ENCODE measurements at regions not wholly inside any gene's neighbourhood (a gene's known extent, or its start where the extent isn't known, plus 50 kb on each side); places are given as distances from the start of the nearest gene placed in this dataset.

DNA sequence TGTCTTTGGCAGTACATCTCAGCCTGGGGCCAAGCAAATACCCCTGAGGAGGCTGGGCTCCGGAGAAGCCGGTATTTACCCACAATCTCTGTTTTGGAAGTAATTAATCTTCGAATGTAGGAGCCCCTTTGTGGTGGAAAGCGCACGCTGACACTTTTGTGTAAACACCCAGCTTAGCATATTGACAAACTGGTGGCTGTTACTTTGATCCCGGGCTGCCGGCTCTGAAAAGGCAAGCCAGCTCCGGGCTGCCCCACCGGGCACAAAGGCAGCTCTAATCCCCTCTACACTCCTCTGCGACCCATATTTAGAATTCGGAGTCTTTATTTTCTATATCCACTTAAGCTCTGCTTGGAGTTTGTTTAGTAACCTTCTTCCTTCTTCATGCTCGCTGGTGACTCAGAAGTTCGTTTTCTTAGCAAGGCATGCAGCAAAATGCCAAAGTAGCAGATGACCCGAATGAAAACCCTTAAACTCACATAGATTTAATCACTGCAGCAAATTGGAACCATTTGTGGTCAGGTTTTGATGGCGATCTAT lies 144.0 kb upstream of the IRX3 start:
- Histone ChIP-seq H3K27ac (ENCODE audit: low read depth, low read length) (no peak overlapping the region), H4K12ac (ENCODE audit: low read depth, low read length) (no peak overlapping the region), H3K27me3 (ENCODE audit: insufficient read depth, low read length) (no peaks in the 10 kb centered on the region), H3K9ac (ENCODE audit: low read length) (no peak overlapping the region), H4K8ac (ENCODE audit: low read depth, low read length) (no peak overlapping the region), H3K79me2 (ENCODE audit: control insufficient read depth, insufficient read depth, low read length, poor library complexity) (no peaks in the 10 kb centered on the region), H3K23ac (ENCODE audit: low read length) (no peak overlapping the region), H2AK5ac (ENCODE audit: low read length) (no peak overlapping the region), H2AFZ (ENCODE audit: insufficient read depth, low read length, poor library complexity) (no peak overlapping the region), H3K18ac (ENCODE audit: low read length) (no peak overlapping the region), H3K4me1 (ENCODE audit: control insufficient read depth in 1 of 2, insufficient read depth in 2 of 2, low read length in 2 of 2) (peaks cover 0 to 4% of the 10 kb centered on the region in 2 experiments), H3K14ac (ENCODE audit: low read length) (no peak overlapping the region), H3K4me2 (ENCODE audit: low read length) (no peak overlapping the region), H3K79me1 (ENCODE audit: low read length) (no peaks in the 10 kb centered on the region), H4K91ac (ENCODE audit: low read depth, low read length) (no peak overlapping the region), H2BK120ac (ENCODE audit: insufficient read depth, low read length, poor library complexity) (no peak overlapping the region), H3K4me3 (ENCODE audit: low read depth, low read length) (no peak overlapping the region), H2BK12ac (ENCODE audit: low read length) (no peak overlapping the region), H2BK5ac (ENCODE audit: low read depth, low read length, poor library complexity) (no peak overlapping the region), H3K4ac (ENCODE audit: low read depth, low read length) (no peak overlapping the region), H3K9me3 (ENCODE audit: insufficient read depth, low read depth, low read length) (peaks cover 3% of the 10 kb centered on the region), H3K36me3 (ENCODE audit: control insufficient read depth in 1 of 2, insufficient read depth in 2 of 2, low read length in 2 of 2) (no peaks in the 10 kb centered on the region)
- WGBS (ENCODE audit: extremely low coverage, insufficient coverage, insufficient read length), result no CpG with 5 or more reads among the region's 15 CpGs
- peak in 1 of 2 donors; percentile 37 for DNase-seq

GRCh38 chr16:54429029-54429428 lies 142.4 kb upstream of the IRX3 start:
- Histone ChIP-seq H3K4ac (ENCODE audit: low read depth, low read length) (no peak overlapping the region), H2AK5ac (ENCODE audit: low read length) (no peak overlapping the region), H2BK5ac (ENCODE audit: low read depth, low read length, poor library complexity) (no peak overlapping the region), H4K91ac (ENCODE audit: low read depth, low read length) (no peak overlapping the region), H3K4me1 (ENCODE audit: control insufficient read depth in 1 of 2, insufficient read depth in 2 of 2, low read length in 2 of 2) (peaks cover 3 to 5% of the 10 kb centered on the region in 2 experiments), H3K23ac (ENCODE audit: low read length) (no peak overlapping the region), H3K36me3 (ENCODE audit: control insufficient read depth in 1 of 2, insufficient read depth in 2 of 2, low read length in 2 of 2) (no peaks in the 10 kb centered on the region), H3K9ac (ENCODE audit: low read length) (no peak overlapping the region), H3K27ac (ENCODE audit: low read depth, low read length) (no peak overlapping the region), H3K79me2 (ENCODE audit: control insufficient read depth, insufficient read depth, low read length, poor library complexity) (no peaks in the 10 kb centered on the region), H3K79me1 (ENCODE audit: low read length) (no peaks in the 10 kb centered on the region), H3K9me3 (ENCODE audit: insufficient read depth, low read depth, low read length) (peaks cover 3% of the 10 kb centered on the region), H3K4me3 (ENCODE audit: low read depth, low read length) (no peak overlapping the region), H3K4me2 (ENCODE audit: low read length) (no peak overlapping the region), H4K12ac (ENCODE audit: low read depth, low read length) (no peak overlapping the region), H2BK12ac (ENCODE audit: low read length) (no peak overlapping the region), H3K27me3 (ENCODE audit: insufficient read depth, low read length) (no peaks in the 10 kb centered on the region), H4K8ac (ENCODE audit: low read depth, low read length) (no peak overlapping the region), H2AFZ (ENCODE audit: insufficient read depth, low read length, poor library complexity) (no peak overlapping the region), H3K14ac (ENCODE audit: low read length) (no peak overlapping the region), H3K18ac (ENCODE audit: low read length) (no peak overlapping the region), H2BK120ac (ENCODE audit: insufficient read depth, low read length, poor library complexity) (no peak overlapping the region)
- WGBS (ENCODE audit: extremely low coverage, insufficient coverage, insufficient read length), result no CpG with 5 or more reads among the region's 4 CpGs
- DNase-seq, result no peak

- no peaks in the 10 kb centered on the region for H3K79me1 ChIP-seq (ENCODE audit: low read length)
- H3K27ac ChIP-seq (ENCODE audit: low read depth, low read length), result no peak overlapping the region
- H2BK120ac ChIP-seq (ENCODE audit: insufficient read depth, low read length, poor library complexity), result no peak overlapping the region
- H3K4me3 ChIP-seq (ENCODE audit: low read depth, low read length), result no peak overlapping the region
- no peak overlapping the region for H4K91ac ChIP-seq (ENCODE audit: low read depth, low read length)
- H3K9ac ChIP-seq (ENCODE audit: low read length), result no peak overlapping the region
- no peak overlapping the region for H2BK12ac ChIP-seq (ENCODE audit: low read length)
- no peak overlapping the region for H2BK5ac ChIP-seq (ENCODE audit: low read depth, low read length, poor library complexity)
- H3K36me3 ChIP-seq (ENCODE audit: control insufficient read depth in 1 of 2, insufficient read depth in 2 of 2, low read length in 2 of 2), result no peaks in the 10 kb centered on the region
- no peak overlapping the region for H4K12ac ChIP-seq (ENCODE audit: low read depth, low read length)
- WGBS (ENCODE audit: extremely low coverage, insufficient coverage, insufficient read length), result no CpG with 5 or more reads among the region's 4 CpGs
- peaks cover 4% of the 10 kb centered on the region in 2 experiments for H3K4me1 ChIP-seq (ENCODE audit: control insufficient read depth in 1 of 2, insufficient read depth in 2 of 2, low read length in 2 of 2)
- H3K4ac ChIP-seq (ENCODE audit: low read depth, low read length), result no peak overlapping the region
- no peaks in the 10 kb centered on the region for H3K79me2 ChIP-seq (ENCODE audit: control insufficient read depth, insufficient read depth, low read length, poor library complexity)
- H3K4me2 ChIP-seq (ENCODE audit: low read length), result no peak overlapping the region
- no peak overlapping the region for H2AK5ac ChIP-seq (ENCODE audit: low read length)
- no peak overlapping the region for H2AFZ ChIP-seq (ENCODE audit: insufficient read depth, low read length, poor library complexity)
- no peak for DNase-seq
- H3K23ac ChIP-seq (ENCODE audit: low read length), result no peak overlapping the region
- H4K8ac ChIP-seq (ENCODE audit: low read depth, low read length), result no peak overlapping the region
- H3K18ac ChIP-seq (ENCODE audit: low read length), result no peak overlapping the region
- peaks cover 3% of the 10 kb centered on the region for H3K9me3 ChIP-seq (ENCODE audit: insufficient read depth, low read depth, low read length)
- H3K14ac ChIP-seq (ENCODE audit: low read length), result no peak overlapping the region
- no peaks in the 10 kb centered on the region for H3K27me3 ChIP-seq (ENCODE audit: insufficient read depth, low read length)
Measured at GRCh38 chr16:54426553-54426849, 139.9 kb upstream of the IRX3 start.

DNA sequence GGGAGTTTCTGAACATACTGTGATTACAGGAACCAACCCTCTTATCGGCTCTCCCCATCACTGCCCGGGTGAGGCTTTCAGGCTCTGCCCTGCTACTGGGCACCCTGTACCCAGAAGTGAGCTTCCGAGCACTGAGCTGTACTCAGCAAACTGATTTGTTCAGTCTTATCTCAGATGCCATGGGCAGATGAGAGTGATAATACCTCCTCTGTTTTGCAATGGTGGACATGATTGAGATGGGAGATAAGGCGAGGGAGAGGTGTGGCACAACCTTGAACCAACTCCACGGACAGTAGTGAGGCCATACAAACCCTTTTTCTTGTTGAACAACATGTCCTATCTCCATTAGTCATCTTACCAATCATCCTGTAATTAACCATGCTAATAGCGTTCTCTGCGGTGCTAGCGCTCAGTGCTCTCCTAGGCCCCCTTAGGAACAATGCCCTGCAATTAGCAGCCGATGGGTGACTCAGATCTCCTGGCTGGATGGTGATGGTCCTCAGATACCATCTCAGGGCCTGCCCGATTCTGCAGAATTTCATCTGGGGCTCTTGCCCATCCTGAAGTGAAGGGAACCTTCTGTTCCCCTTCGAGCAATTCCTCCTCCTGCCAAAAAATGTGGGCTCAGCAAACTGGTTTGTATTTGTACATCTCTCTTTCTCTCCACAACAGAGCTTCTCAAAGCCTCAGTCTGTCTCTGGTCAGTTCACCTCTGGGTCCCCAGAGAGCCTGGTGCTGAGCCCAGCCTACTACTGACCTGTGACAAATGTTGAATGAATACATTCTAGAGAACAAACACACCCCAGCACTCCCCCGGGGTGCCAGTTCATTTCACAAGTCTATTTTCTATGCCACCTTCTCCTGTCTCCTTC lies 139.3 kb upstream of the IRX3 start:
- DNase-seq, result peak; percentile 25 to 71
- H4K12ac ChIP-seq (ENCODE audit: low read depth, low read length), result no peak overlapping the region
- no peak overlapping the region for H2BK5ac ChIP-seq (ENCODE audit: low read depth, low read length, poor library complexity)
- no peak overlapping the region for H2BK120ac ChIP-seq (ENCODE audit: insufficient read depth, low read length, poor library complexity)
- H3K9ac ChIP-seq (ENCODE audit: low read length), result no peak overlapping the region
- no peak overlapping the region for H3K4ac ChIP-seq (ENCODE audit: low read depth, low read length)
- H3K4me3 ChIP-seq (ENCODE audit: low read depth, low read length), result no peak overlapping the region
- no peak overlapping the region for H2BK12ac ChIP-seq (ENCODE audit: low read length)
- no peak overlapping the region for H3K14ac ChIP-seq (ENCODE audit: low read length)
- peaks cover 4% of the 10 kb centered on the region in 2 experiments for H3K4me1 ChIP-seq (ENCODE audit: control insufficient read depth in 1 of 2, insufficient read depth in 2 of 2, low read length in 2 of 2)
- no peak overlapping the region for H3K4me2 ChIP-seq (ENCODE audit: low read length)
- H3K18ac ChIP-seq (ENCODE audit: low read length), result no peak overlapping the region
- H3K36me3 ChIP-seq (ENCODE audit: control insufficient read depth in 1 of 2, insufficient read depth in 2 of 2, low read length in 2 of 2), result no peaks in the 10 kb centered on the region
- H3K27ac ChIP-seq (ENCODE audit: low read depth, low read length), result no peak overlapping the region
- no peaks in the 10 kb centered on the region for H3K79me2 ChIP-seq (ENCODE audit: control insufficient read depth, insufficient read depth, low read length, poor library complexity)
- H4K8ac ChIP-seq (ENCODE audit: low read depth, low read length), result no peak overlapping the region
- H3K27me3 ChIP-seq (ENCODE audit: insufficient read depth, low read length), result no peaks in the 10 kb centered on the region
- no peak overlapping the region for H2AK5ac ChIP-seq (ENCODE audit: low read length)
- H4K91ac ChIP-seq (ENCODE audit: low read depth, low read length), result no peak overlapping the region
- WGBS (ENCODE audit: extremely low coverage, insufficient coverage, insufficient read length), result no CpG with 5 or more reads among the region's 12 CpGs
- no peak overlapping the region for H3K23ac ChIP-seq (ENCODE audit: low read length)
- no peaks in the 10 kb centered on the region for H3K79me1 ChIP-seq (ENCODE audit: low read length)
- no peak overlapping the region for H2AFZ ChIP-seq (ENCODE audit: insufficient read depth, low read length, poor library complexity)
- H3K9me3 ChIP-seq (ENCODE audit: insufficient read depth, low read depth, low read length), result peaks cover 3% of the 10 kb centered on the region

All from trophoblast cell (in vitro differentiated cells and primary cell).